HUES6 (cell line): ENCODE measurements at regions not wholly inside any gene's neighbourhood (a gene's known extent, or its start where the extent isn't known, plus 50 kb on each side); places are given as distances from the start of the nearest gene placed in this dataset.

Experiments used
- H3K27ac ChIP-seq: 2 replicates; pipeline ENCODE4 v1.7.0; 2013; ENCODE audit warnings: low read depth, mild to moderate bottlenecking, low read length, inconsistent platforms
- H3K27me3 ChIP-seq: 2 replicates; pipeline ENCODE4 v1.6.1; 2013; ENCODE audit warnings: low read length; ENCODE audit not compliant: control insufficient read depth, insufficient read depth
- H3K36me3 ChIP-seq: 2 replicates; pipeline ENCODE4 v1.6.1; 2013; ENCODE audit warnings: low read length; ENCODE audit not compliant: control insufficient read depth, insufficient read depth
- H3K4me1 ChIP-seq: 2 replicates; pipeline ENCODE4 v1.6.1; 2013; ENCODE audit warnings: low read length; ENCODE audit not compliant: control insufficient read depth, insufficient read depth
- H3K4me3 ChIP-seq: 2 replicates; pipeline ENCODE4 v1.5.1; 2013; ENCODE audit warnings: low read depth, low read length
- H3K9ac ChIP-seq: one replicate; pipeline ENCODE4 v1.6.1; 2013; ENCODE audit warnings: mild to moderate bottlenecking, low read length
- H3K9me3 ChIP-seq: 2 replicates; pipeline ENCODE4 v1.6.1; 2013; ENCODE audit warnings: low read depth, low read length; ENCODE audit not compliant: control insufficient read depth, insufficient read depth

DNA sequence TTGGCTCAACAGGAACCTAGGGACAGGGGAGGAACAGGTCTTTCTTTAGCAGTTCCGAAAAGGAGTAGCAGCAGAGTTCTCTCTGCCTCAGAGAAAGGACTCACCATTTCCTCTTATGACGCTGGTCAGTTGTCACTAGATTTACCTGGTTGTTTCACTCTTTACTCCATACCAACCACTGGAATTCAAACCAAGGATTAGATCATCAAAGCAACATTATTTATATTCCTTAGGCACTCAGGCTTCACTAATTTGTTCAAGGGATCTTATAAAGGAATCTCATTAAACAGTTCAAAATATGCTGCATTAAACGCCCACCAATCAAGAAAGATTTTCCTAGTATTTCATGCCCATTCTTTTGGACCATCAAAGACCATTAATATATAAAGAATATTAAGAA lies 1129.5 kb upstream of the MAP3K7 start:
- no peaks in the 10 kb centered on the region for H3K4me1 ChIP-seq
- no peak overlapping the region for H3K9ac ChIP-seq
- no peaks in the 10 kb centered on the region for H3K27me3 ChIP-seq

DNA sequence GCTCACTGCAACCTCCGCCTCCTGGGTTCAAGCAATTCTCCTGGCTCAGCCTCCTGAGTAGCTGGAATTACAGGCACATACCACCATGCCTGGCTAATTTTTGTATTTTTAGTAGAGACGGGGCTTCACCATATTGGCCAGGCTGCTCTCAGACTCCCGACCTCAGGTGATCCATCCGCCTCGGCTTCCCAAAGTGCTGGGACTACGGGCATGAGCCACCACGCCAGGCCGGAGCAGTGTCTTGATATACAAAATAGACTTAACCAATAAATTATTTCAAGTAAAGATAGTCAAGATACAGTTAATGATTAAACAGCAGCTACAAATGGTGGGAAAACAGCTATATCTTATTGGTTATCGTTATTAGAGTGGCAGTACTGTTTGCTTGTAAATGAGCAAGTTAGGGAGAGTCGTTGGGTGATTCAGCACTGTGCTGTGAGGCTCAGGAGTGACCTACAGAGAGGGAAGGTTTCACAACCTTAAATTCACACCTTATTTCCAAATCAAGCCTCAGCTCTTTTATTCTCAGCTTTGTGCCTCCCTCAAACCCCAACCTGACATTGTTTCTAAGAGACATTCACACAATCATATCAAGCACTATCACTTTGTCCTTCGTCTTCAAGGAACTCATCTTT lies 1128.4 kb upstream of the MAP3K7 start:
- H3K4me1 ChIP-seq: no peaks in the 10 kb centered on the region
- no peak overlapping the region for H3K9ac ChIP-seq
- no peaks in the 10 kb centered on the region for H3K27me3 ChIP-seq
- no peak overlapping the region for H3K27ac ChIP-seq
- H3K4me3 ChIP-seq: no peak overlapping the region
- no peaks in the 10 kb centered on the region for H3K36me3 ChIP-seq
- H3K9me3 ChIP-seq: no peaks in the 10 kb centered on the region

More for the DNA sequence above, 1129.5 kb upstream of the MAP3K7 start:
- H3K9me3 ChIP-seq: no peaks in the 10 kb centered on the region
- no peaks in the 10 kb centered on the region for H3K36me3 ChIP-seq
- no peak overlapping the region for H3K4me3 ChIP-seq
- H3K27ac ChIP-seq: no peak overlapping the region

DNA sequence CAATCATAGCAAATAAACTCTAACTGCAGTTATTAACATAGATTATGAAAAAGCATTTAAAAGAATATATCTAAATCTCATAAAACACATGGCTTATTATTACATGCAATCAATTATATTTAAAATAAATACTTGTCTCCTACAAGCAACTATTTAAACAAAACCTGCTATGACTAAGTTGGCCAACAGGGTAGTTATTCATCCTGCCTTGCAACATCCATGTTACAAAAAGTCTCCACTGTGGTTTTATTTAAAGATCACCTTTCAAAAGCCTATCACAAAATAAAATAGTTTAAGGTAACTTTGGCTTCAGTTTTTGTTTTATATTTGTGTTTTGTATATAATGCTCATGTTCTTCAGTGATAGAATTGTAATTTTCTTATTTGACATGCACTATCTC lies 1127.0 kb upstream of the MAP3K7 start:
- H3K4me3 ChIP-seq: no peak overlapping the region

DNA sequence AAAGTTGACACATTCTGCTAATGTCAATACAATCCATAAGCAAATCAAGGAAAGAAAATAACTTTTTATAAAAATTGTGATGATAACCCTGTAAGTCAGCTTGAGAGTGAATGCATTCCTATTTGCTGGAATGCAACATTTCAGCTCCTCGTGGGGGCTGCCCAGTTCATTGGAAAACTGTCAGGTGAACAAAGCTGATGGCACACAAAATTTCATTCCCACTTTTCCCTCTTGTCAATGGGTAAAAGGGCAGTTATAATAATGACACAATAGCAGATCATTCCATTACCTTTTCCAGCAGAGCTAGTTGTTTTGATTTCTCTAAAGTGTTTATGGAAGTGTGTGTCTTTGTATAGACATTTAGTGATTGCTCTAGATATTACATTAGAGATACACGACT lies 1124.6 kb upstream of the MAP3K7 start:
- no peak overlapping the region for H3K4me3 ChIP-seq
- H3K4me1 ChIP-seq: no peaks in the 10 kb centered on the region
- no peaks in the 10 kb centered on the region for H3K36me3 ChIP-seq
- H3K27ac ChIP-seq: no peak overlapping the region
- no peak overlapping the region for H3K9ac ChIP-seq
- H3K27me3 ChIP-seq: no peaks in the 10 kb centered on the region
- H3K9me3 ChIP-seq: no peaks in the 10 kb centered on the region

More for the DNA sequence above, 1127.0 kb upstream of the MAP3K7 start:
- Histone ChIP-seq H3K9me3 (no peaks in the 10 kb centered on the region), H3K27ac (no peak overlapping the region), H3K27me3 (no peaks in the 10 kb centered on the region), H3K4me1 (no peaks in the 10 kb centered on the region), H3K9ac (no peak overlapping the region), H3K36me3 (no peaks in the 10 kb centered on the region)

DNA sequence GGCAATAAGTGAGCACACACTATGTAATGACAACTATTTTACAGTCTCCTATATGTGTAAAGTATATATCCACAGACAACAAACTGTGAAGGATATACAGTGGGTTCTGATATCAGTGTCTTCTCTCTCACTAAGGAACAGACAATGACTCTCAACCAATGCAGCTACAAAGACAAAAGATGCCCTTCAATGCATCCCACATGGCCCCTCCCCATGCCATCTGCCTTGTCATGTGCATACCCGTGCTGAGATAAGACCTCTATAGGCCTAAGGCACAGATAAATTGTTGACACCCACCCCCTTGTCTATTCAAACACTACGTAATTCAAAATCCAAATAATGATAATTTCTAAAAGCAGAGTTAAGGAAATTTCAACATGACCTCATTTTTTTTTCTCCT lies 1123.5 kb upstream of the MAP3K7 start:
- Histone ChIP-seq H3K4me3 (no peak overlapping the region), H3K4me1 (no peaks in the 10 kb centered on the region), H3K9me3 (no peaks in the 10 kb centered on the region), H3K36me3 (no peaks in the 10 kb centered on the region), H3K27me3 (no peaks in the 10 kb centered on the region), H3K9ac (no peak overlapping the region), H3K27ac (no peak overlapping the region)

DNA sequence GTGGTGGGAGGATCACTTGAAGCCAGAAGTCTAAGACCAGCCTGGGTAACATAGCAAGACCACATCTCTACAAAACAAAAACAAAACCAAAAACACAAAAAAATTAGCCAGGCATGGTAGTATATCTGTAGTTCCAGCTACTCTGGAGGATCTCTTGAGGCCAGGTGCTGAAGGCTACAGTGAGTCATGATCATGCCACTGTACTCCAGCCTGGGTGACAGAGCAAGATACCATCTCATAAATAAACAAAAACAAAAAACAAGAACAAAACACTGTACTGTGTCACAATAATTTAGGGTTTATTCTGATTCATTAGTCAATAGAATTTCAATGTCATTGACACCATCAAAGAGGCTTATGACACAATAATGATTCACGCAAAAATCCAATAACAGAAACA lies 1121.7 kb upstream of the MAP3K7 start:
- no peak overlapping the region for H3K4me3 ChIP-seq
- no peaks in the 10 kb centered on the region for H3K36me3 ChIP-seq
- no peaks in the 10 kb centered on the region for H3K9me3 ChIP-seq
- H3K4me1 ChIP-seq: no peaks in the 10 kb centered on the region
- no peak overlapping the region for H3K9ac ChIP-seq
- H3K27me3 ChIP-seq: no peaks in the 10 kb centered on the region
- H3K27ac ChIP-seq: no peak overlapping the region

DNA sequence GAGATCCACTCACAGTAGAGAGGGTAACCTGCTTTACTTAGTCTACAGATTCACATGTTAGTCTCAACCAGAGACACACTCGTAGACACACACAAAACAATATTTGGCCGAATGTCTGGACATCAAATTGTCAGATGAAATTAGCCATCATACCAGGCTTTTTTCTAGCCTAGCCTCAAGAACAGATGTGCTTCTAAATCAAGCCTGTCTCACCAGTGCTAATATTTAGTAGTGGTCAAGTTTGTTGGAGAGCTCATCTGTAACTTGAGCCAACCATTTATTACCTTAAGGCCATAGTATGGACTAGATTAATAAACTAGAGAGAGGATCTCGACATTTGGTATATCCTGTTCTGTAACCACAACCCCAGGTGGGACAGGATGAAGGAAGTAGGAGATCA lies 1118.8 kb upstream of the MAP3K7 start:
- no peak overlapping the region for H3K27ac ChIP-seq
- H3K27me3 ChIP-seq: no peaks in the 10 kb centered on the region
- H3K4me1 ChIP-seq: no peaks in the 10 kb centered on the region

DNA sequence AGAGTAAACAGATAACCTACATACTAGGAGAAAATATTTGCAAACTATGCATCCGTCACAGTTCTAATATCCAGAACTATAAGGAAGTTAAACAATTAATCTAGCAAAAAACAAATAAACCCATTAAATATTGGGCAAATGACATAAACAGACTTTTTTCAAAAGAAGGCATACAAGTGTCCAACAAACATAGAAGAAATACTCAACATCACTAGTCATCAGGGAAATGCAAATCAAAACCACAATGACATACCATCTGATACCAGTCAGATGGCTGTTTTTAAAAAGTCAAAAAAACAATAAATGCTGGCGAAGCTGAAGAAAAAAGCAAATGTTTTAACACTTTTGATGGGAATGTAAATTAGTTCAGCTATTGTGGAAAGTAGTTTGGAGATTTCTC lies 1117.7 kb upstream of the MAP3K7 start:
- Histone ChIP-seq H3K27me3 (no peaks in the 10 kb centered on the region), H3K9me3 (no peaks in the 10 kb centered on the region), H3K27ac (no peak overlapping the region), H3K4me1 (no peaks in the 10 kb centered on the region), H3K9ac (no peak overlapping the region), H3K4me3 (no peak overlapping the region), H3K36me3 (no peaks in the 10 kb centered on the region)

More for the DNA sequence above, 1118.8 kb upstream of the MAP3K7 start:
- no peaks in the 10 kb centered on the region for H3K9me3 ChIP-seq
- no peak overlapping the region for H3K9ac ChIP-seq
- no peaks in the 10 kb centered on the region for H3K36me3 ChIP-seq
- no peak overlapping the region for H3K4me3 ChIP-seq

DNA sequence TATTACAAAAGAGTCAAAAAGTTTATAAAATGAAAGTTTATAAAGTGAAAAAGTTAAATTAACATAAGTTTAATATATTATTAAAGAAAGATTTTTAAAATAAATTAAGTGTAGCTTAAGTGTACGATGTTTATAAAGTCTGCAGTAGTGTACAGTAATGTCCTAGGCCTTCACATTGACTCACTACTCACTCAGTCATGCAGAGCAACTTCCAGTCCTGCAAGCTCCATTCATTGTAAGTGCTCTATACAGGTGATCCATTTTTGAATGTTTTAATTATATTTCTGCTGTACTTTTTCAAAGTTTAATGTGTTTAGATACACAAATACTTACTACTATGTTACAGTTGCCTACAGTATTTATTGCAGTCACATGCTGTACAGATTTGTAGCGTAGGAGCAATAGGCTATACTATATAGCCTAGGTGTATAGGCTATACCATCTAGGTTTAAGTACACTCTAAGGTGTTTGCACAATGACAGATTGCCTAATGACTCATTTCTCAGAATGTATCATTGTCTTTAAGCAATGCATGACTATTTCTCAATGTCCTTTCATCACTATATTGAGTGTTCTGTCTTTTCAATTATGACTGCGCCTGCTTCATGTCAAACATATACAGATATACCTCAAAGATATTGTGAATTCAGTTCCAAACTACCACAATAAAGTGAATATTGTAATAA lies 1110.3 kb upstream of the MAP3K7 start:
- H3K36me3 ChIP-seq: no peaks in the 10 kb centered on the region
- H3K4me3 ChIP-seq: no peak overlapping the region
- H3K9me3 ChIP-seq: no peaks in the 10 kb centered on the region
- H3K9ac ChIP-seq: no peak overlapping the region
- H3K27ac ChIP-seq: no peak overlapping the region
- H3K4me1 ChIP-seq: no peaks in the 10 kb centered on the region
- no peaks in the 10 kb centered on the region for H3K27me3 ChIP-seq

DNA sequence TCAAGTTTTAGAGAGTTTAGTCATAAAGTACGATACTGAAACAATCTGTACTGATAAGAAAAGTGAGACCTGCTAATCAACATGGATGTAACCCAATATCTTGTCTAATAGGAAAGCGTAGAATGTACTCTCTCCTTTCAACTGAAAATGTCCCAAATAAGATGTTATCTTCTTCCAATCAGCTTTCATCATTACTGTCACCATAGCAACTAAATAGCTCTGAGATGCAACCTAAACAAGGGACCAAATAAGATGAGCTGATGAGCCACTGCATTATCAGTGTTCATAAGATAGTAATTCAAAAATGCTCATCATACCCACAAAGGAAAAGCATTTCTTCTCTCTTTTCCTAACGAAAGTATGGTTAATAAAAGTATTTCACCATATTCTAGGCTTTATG lies 1108.3 kb upstream of the MAP3K7 start:
- H3K4me3 ChIP-seq: no peak overlapping the region
- no peak overlapping the region for H3K27ac ChIP-seq
- no peaks in the 10 kb centered on the region for H3K9me3 ChIP-seq
- H3K27me3 ChIP-seq: no peaks in the 10 kb centered on the region
- no peaks in the 10 kb centered on the region for H3K4me1 ChIP-seq
- H3K36me3 ChIP-seq: no peaks in the 10 kb centered on the region
- H3K9ac ChIP-seq: no peak overlapping the region

DNA sequence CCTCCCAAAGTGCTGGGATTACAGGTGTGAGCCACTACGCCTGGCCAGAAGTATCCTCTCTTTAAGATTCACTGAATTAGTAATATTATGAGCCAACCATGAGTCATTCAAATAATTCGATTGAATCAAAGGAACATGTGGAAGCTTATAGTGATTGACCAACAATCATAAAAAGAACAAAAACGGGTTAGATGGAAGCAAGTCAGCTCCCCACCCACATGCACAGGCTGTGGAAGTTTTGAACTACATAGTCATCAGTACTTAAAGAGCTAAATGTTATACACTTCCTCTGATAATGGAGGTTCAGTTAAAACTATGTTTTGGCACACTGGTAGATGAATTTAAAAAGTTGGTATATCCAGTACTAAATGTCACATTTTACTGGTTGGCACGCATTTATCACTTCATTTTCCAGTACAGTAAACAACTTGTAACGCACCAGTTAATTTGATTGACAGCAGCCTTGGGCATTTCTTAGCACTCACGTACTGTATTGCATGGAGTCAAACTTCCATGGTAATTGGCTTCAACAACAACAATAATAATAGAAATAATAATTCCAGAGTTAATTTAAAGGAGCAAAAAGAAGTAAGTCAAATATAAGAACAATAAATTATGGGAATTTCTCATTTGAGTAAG lies 1107.3 kb upstream of the MAP3K7 start:
- no peaks in the 10 kb centered on the region for H3K36me3 ChIP-seq
- H3K27ac ChIP-seq: no peak overlapping the region
- H3K27me3 ChIP-seq: no peaks in the 10 kb centered on the region
- H3K4me3 ChIP-seq: no peak overlapping the region
- no peak overlapping the region for H3K9ac ChIP-seq
- H3K9me3 ChIP-seq: no peaks in the 10 kb centered on the region
- no peaks in the 10 kb centered on the region for H3K4me1 ChIP-seq
